ENCODE measurements at regions not wholly inside any gene's neighbourhood (a gene's known extent, or its start where the extent isn't known, plus 50 kb on each side); places are given as distances from the start of the nearest gene placed in this dataset.

GRCh38 chr6:74074645-74075044 is 378.6 kb downstream of the CD109 start:
- Mint-ChIP-seq H3K4me3 (no peak overlapping the region), H3K27ac (no peak overlapping the region), H3K4me1 (no peaks in the 10 kb centered on the region), H3K36me3 (no peaks in the 10 kb centered on the region), H3K27me3 (peaks cover 4% of the 10 kb centered on the region), H3K9me3 (peaks cover 0 to 2% (median 0%) of the 10 kb centered on the region in 7 donors)
- Histone ChIP-seq H3K27me3 (ENCODE audit: control insufficient read depth, insufficient read depth, low read length) (no peaks in the 10 kb centered on the region), H3K36me3 (ENCODE audit: control insufficient read depth, insufficient read depth, low read length) (no peaks in the 10 kb centered on the region), H3K27ac (ENCODE audit: insufficient read depth, low read length, poor library complexity, severe bottlenecking) (no peak overlapping the region), H3K4me1 (ENCODE audit: control insufficient read depth, insufficient read depth, low read length, poor library complexity, severe bottlenecking) (no peaks in the 10 kb centered on the region), H3K9me3 (ENCODE audit: control insufficient read depth in 2 of 2, low read length in 2 of 2) (no peaks in the 10 kb centered on the region), H3K4me3 (ENCODE audit: low read depth, low read length) (no peak overlapping the region)
- no peak for ATAC-seq (ENCODE audit: low read depth in 2 of 2)
- no peak for DNase-seq

GRCh38 chr6:74073999-74074398 is 378.0 kb downstream of the CD109 start:
- no peak for ATAC-seq (ENCODE audit: low read depth in 2 of 2)
- no peaks in the 10 kb centered on the region for H3K27me3 ChIP-seq (ENCODE audit: control insufficient read depth, insufficient read depth, low read length)
- no peak overlapping the region for H3K4me3 Mint-ChIP-seq
- no peaks in the 10 kb centered on the region for H3K9me3 ChIP-seq (ENCODE audit: control insufficient read depth in 2 of 2, low read length in 2 of 2)
- DNase-seq: no peak
- no peaks in the 10 kb centered on the region for H3K36me3 Mint-ChIP-seq
- H3K4me1 ChIP-seq (ENCODE audit: control insufficient read depth, insufficient read depth, low read length, poor library complexity, severe bottlenecking): no peaks in the 10 kb centered on the region
- peaks cover 0 to 2% (median 0%) of the 10 kb centered on the region in 7 donors for H3K9me3 Mint-ChIP-seq
- no peaks in the 10 kb centered on the region for H3K4me1 Mint-ChIP-seq
- H3K27ac Mint-ChIP-seq: no peak overlapping the region
- no peaks in the 10 kb centered on the region for H3K36me3 ChIP-seq (ENCODE audit: control insufficient read depth, insufficient read depth, low read length)
- peaks cover 5% of the 10 kb centered on the region for H3K27me3 Mint-ChIP-seq
- no peak overlapping the region for H3K27ac ChIP-seq (ENCODE audit: insufficient read depth, low read length, poor library complexity, severe bottlenecking)
- H3K4me3 ChIP-seq (ENCODE audit: low read depth, low read length): no peak overlapping the region

GRCh38 chr6:74073429-74073828 is 377.4 kb downstream of the CD109 start:
- H3K27me3 ChIP-seq (ENCODE audit: control insufficient read depth, insufficient read depth, low read length): no peaks in the 10 kb centered on the region
- peaks cover 0 to 2% (median 0%) of the 10 kb centered on the region in 7 donors for H3K9me3 Mint-ChIP-seq
- peaks cover 5% of the 10 kb centered on the region for H3K27me3 Mint-ChIP-seq
- H3K4me1 ChIP-seq (ENCODE audit: control insufficient read depth, insufficient read depth, low read length, poor library complexity, severe bottlenecking): no peaks in the 10 kb centered on the region
- H3K9me3 ChIP-seq (ENCODE audit: control insufficient read depth in 2 of 2, low read length in 2 of 2): no peaks in the 10 kb centered on the region
- H3K27ac ChIP-seq (ENCODE audit: insufficient read depth, low read length, poor library complexity, severe bottlenecking): no peak overlapping the region
- H3K36me3 Mint-ChIP-seq: no peaks in the 10 kb centered on the region
- ATAC-seq (ENCODE audit: low read depth in 2 of 2): no peak
- no peak for DNase-seq
- no peak overlapping the region for H3K4me3 ChIP-seq (ENCODE audit: low read depth, low read length)
- no peak overlapping the region for H3K27ac Mint-ChIP-seq
- no peaks in the 10 kb centered on the region for H3K36me3 ChIP-seq (ENCODE audit: control insufficient read depth, insufficient read depth, low read length)
- H3K4me3 Mint-ChIP-seq: no peak overlapping the region
- H3K4me1 Mint-ChIP-seq: no peaks in the 10 kb centered on the region

- no peaks in the 10 kb centered on the region for H3K9me3 ChIP-seq (ENCODE audit: control insufficient read depth in 2 of 2, low read length in 2 of 2)
- no peak overlapping the region for H3K27ac ChIP-seq (ENCODE audit: insufficient read depth, low read length, poor library complexity, severe bottlenecking)
- no peaks in the 10 kb centered on the region for H3K4me1 ChIP-seq (ENCODE audit: control insufficient read depth, insufficient read depth, low read length, poor library complexity, severe bottlenecking)
- Mint-ChIP-seq H3K27ac (no peak overlapping the region), H3K4me1 (no peaks in the 10 kb centered on the region), H3K27me3 (peaks cover 8% of the 10 kb centered on the region), H3K36me3 (no peaks in the 10 kb centered on the region), H3K4me3 (no peak overlapping the region), H3K9me3 (no peaks in the 10 kb centered on the region)
- no peaks in the 10 kb centered on the region for H3K36me3 ChIP-seq (ENCODE audit: control insufficient read depth, insufficient read depth, low read length)
- H3K4me3 ChIP-seq (ENCODE audit: low read depth, low read length): no peak overlapping the region
- no peaks in the 10 kb centered on the region for H3K27me3 ChIP-seq (ENCODE audit: control insufficient read depth, insufficient read depth, low read length)
- DNase-seq: no peak
- no peak for ATAC-seq (ENCODE audit: low read depth in 2 of 2)
These were observed 375.2 kb downstream of the CD109 start for GRCh38 chr6:74071214-74071613.

GRCh38 chr6:74070711-74071110 is 374.7 kb downstream of the CD109 start:
- peaks cover 11% of the 10 kb centered on the region for H3K27me3 Mint-ChIP-seq
- H3K4me3 Mint-ChIP-seq: no peak overlapping the region
- no peaks in the 10 kb centered on the region for H3K9me3 Mint-ChIP-seq
- DNase-seq: no peak
- no peaks in the 10 kb centered on the region for H3K36me3 Mint-ChIP-seq
- Histone ChIP-seq H3K27me3 (ENCODE audit: control insufficient read depth, insufficient read depth, low read length) (no peaks in the 10 kb centered on the region), H3K4me3 (ENCODE audit: low read depth, low read length) (no peak overlapping the region), H3K9me3 (ENCODE audit: control insufficient read depth in 2 of 2, low read length in 2 of 2) (no peaks in the 10 kb centered on the region), H3K4me1 (ENCODE audit: control insufficient read depth, insufficient read depth, low read length, poor library complexity, severe bottlenecking) (no peaks in the 10 kb centered on the region), H3K27ac (ENCODE audit: insufficient read depth, low read length, poor library complexity, severe bottlenecking) (no peak overlapping the region), H3K36me3 (ENCODE audit: control insufficient read depth, insufficient read depth, low read length) (no peaks in the 10 kb centered on the region)
- ATAC-seq (ENCODE audit: low read depth in 2 of 2): no peak
- H3K4me1 Mint-ChIP-seq: no peaks in the 10 kb centered on the region
- H3K27ac Mint-ChIP-seq: peak overlapping the region in 1 of 3 donors; percentile 38

- DNase-seq (no peak), ATAC-seq (ENCODE audit: low read depth in 2 of 2) (no peak)
- Histone ChIP-seq H3K9me3 (ENCODE audit: control insufficient read depth in 2 of 2, low read length in 2 of 2) (no peaks in the 10 kb centered on the region), H3K36me3 (ENCODE audit: control insufficient read depth, insufficient read depth, low read length) (no peaks in the 10 kb centered on the region), H3K27me3 (ENCODE audit: control insufficient read depth, insufficient read depth, low read length) (no peaks in the 10 kb centered on the region), H3K27ac (ENCODE audit: insufficient read depth, low read length, poor library complexity, severe bottlenecking) (no peak overlapping the region), H3K4me1 (ENCODE audit: control insufficient read depth, insufficient read depth, low read length, poor library complexity, severe bottlenecking) (no peaks in the 10 kb centered on the region), H3K4me3 (ENCODE audit: low read depth, low read length) (no peak overlapping the region)
- peaks cover 11% of the 10 kb centered on the region for H3K27me3 Mint-ChIP-seq
- no peaks in the 10 kb centered on the region for H3K9me3 Mint-ChIP-seq
- H3K36me3 Mint-ChIP-seq: no peaks in the 10 kb centered on the region
- no peaks in the 10 kb centered on the region for H3K4me1 Mint-ChIP-seq
- no peak overlapping the region for H3K4me3 Mint-ChIP-seq
- no peak overlapping the region for H3K27ac Mint-ChIP-seq
These were observed 374.1 kb downstream of the CD109 start for GRCh38 chr6:74070091-74070490.

GRCh38 chr6:74069089-74069581 is 373.1 kb downstream of the CD109 start:
- Histone ChIP-seq H3K4me3 (ENCODE audit: low read depth, low read length) (no peak overlapping the region), H3K36me3 (ENCODE audit: control insufficient read depth, insufficient read depth, low read length) (no peaks in the 10 kb centered on the region), H3K4me1 (ENCODE audit: control insufficient read depth, insufficient read depth, low read length, poor library complexity, severe bottlenecking) (no peaks in the 10 kb centered on the region), H3K27ac (ENCODE audit: insufficient read depth, low read length, poor library complexity, severe bottlenecking) (no peak overlapping the region), H3K27me3 (ENCODE audit: control insufficient read depth, insufficient read depth, low read length) (no peaks in the 10 kb centered on the region), H3K9me3 (ENCODE audit: control insufficient read depth in 2 of 2, low read length in 2 of 2) (no peaks in the 10 kb centered on the region)
- Mint-ChIP-seq H3K27me3 (peaks cover 11% of the 10 kb centered on the region), H3K36me3 (no peaks in the 10 kb centered on the region), H3K9me3 (no peaks in the 10 kb centered on the region), H3K4me1 (no peaks in the 10 kb centered on the region), H3K27ac (no peak overlapping the region), H3K4me3 (no peak overlapping the region)
- no peak for DNase-seq
- no peak for ATAC-seq (ENCODE audit: low read depth in 2 of 2)

- Mint-ChIP-seq H3K36me3 (no peaks in the 10 kb centered on the region), H3K9me3 (no peaks in the 10 kb centered on the region), H3K4me3 (no peak overlapping the region), H3K27me3 (peaks cover 11% of the 10 kb centered on the region), H3K4me1 (no peaks in the 10 kb centered on the region), H3K27ac (no peak overlapping the region)
- Histone ChIP-seq H3K4me3 (ENCODE audit: low read depth, low read length) (no peak overlapping the region), H3K27ac (ENCODE audit: insufficient read depth, low read length, poor library complexity, severe bottlenecking) (no peak overlapping the region), H3K36me3 (ENCODE audit: control insufficient read depth, insufficient read depth, low read length) (no peaks in the 10 kb centered on the region), H3K9me3 (ENCODE audit: control insufficient read depth in 2 of 2, low read length in 2 of 2) (no peaks in the 10 kb centered on the region), H3K27me3 (ENCODE audit: control insufficient read depth, insufficient read depth, low read length) (no peaks in the 10 kb centered on the region), H3K4me1 (ENCODE audit: control insufficient read depth, insufficient read depth, low read length, poor library complexity, severe bottlenecking) (no peaks in the 10 kb centered on the region)
- ATAC-seq (ENCODE audit: low read depth in 2 of 2): no peak
- no peak for DNase-seq
These were observed 370.3 kb downstream of the CD109 start for GRCh38 chr6:74066168-74066871.

Measured in CD4-positive, CD25-positive, alpha-beta regulatory T cell (primary cell).